ENCODE measurements at regions not wholly inside any gene's neighbourhood (a gene's known extent, or its start where the extent isn't known, plus 50 kb on each side); places are given as distances from the start of the nearest gene placed in this dataset.

DNA sequence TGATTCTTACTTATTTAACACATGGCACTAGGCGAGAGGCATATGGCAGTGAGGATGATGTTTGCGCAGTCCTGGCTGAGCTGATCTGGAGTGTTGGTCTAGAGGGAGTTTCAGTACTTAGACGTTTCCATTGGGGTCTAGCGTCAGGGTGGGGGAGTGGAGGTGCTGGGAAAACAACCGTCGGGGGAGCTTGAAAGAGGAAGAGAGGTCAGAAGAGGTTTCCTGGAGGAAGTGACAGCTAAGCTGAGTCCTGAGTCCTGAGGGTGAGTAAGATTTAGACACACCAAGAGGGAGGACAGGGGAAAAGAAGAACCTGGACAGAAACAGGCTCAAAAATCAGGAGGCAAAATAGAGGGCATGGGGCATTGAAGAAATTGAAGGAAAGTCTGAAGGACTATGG lies 81.4 kb downstream of the ALOX5AP start:
- 90% methylated on average over 6 of the region's 6 CpGs; no CpG with 5 or more reads in 1 of the 2 experiments for WGBS, 2 experiments (ENCODE audit: extremely low coverage in 1 of 2, insufficient coverage in 1 of 2, insufficient read length in 1 of 2, insufficient replicate concordance in 2 of 2, low coverage in 1 of 2, low lambda C conversion rate in 2 of 2, missing lambda C conversion rate in 1 of 2)
- Histone ChIP-seq H3K4ac (replicated peaks; ENCODE audit: insufficient read length, low read depth, low read length) (peak overlapping the region; percentile 14), H2BK20ac (ENCODE audit: low read length) (no peak overlapping the region), H2BK5ac (ENCODE audit: low read depth, low read length) (no peak overlapping the region), H2BK12ac (ENCODE audit: low read depth, low read length) (no peak overlapping the region), H3K4me3 (ENCODE audit: extremely low read depth in 1 of 4, insufficient read depth in 2 of 4, low read depth in 3 of 4, low read length in 4 of 4) (no peak overlapping the region), H3K18ac (ENCODE audit: extremely low read depth, low read length) (no peak overlapping the region), H3K23me2 (ENCODE audit: low read depth, low read length) (no peaks in the 10 kb centered on the region; the same call in 1 of the 2 replicates), H3K36me3 (ENCODE audit: control insufficient read depth in 2 of 4, insufficient read depth in 4 of 4, low read length in 3 of 4) (no peaks in the 10 kb centered on the region), H3K9me3 (ENCODE audit: insufficient read depth in 2 of 2, low read depth in 1 of 2, low read length in 1 of 2) (no peaks in the 10 kb centered on the region), H2AFZ (ENCODE audit: low read length) (no peak overlapping the region), H2BK15ac (ENCODE audit: low read length) (no peak overlapping the region), H3K27me3 (replicated peaks in 1 of 4; ENCODE audit: control insufficient read depth in 3 of 4, extremely low read depth in 1 of 4, insufficient read depth in 3 of 4, low read length in 3 of 4) (no peaks in the 10 kb centered on the region), H3K79me2 (ENCODE audit: control insufficient read depth in 1 of 2, insufficient read depth in 2 of 2, low read length in 2 of 2) (no peaks in the 10 kb centered on the region), H2BK120ac (replicated peaks; ENCODE audit: low read depth, low read length) (no peak overlapping the region), H4K8ac (ENCODE audit: extremely low read depth, insufficient read depth, low read length) (no peak overlapping the region), H3K14ac (ENCODE audit: insufficient read length) (no peak overlapping the region), H4K5ac (ENCODE audit: insufficient read length, low read depth, low read length) (no peak overlapping the region), H3K79me1 (ENCODE audit: low read depth, low read length) (no peaks in the 10 kb centered on the region), H3K27ac (ENCODE audit: low read depth, low read length) (no peak overlapping the region), H2AK5ac (ENCODE audit: low read depth, low read length) (no peak overlapping the region), H4K91ac (replicated peaks; ENCODE audit: insufficient read length, low read length) (no peak overlapping the region), H3K4me1 (replicated peaks in 1 of 4; ENCODE audit: control insufficient read depth in 3 of 4, insufficient read depth in 4 of 4, low read length in 3 of 4) (no peaks in the 10 kb centered on the region), H3K4me2 (ENCODE audit: insufficient read depth in 1 of 2, low read depth in 2 of 2, low read length in 2 of 2) (no peak overlapping the region), H3K9ac (replicated peaks in 1 of 4; ENCODE audit: extremely low read depth in 1 of 4, low read depth in 3 of 4, low read length in 3 of 4) (no peak overlapping the region), H4K20me1 (replicated peaks in 1 of 2; ENCODE audit: control insufficient read depth in 1 of 2, insufficient read depth in 2 of 2, low read length in 2 of 2) (no peaks in the 10 kb centered on the region), H3K56ac (replicated peaks; ENCODE audit: insufficient read length, low read depth, low read length) (no peak overlapping the region), H3K23ac (ENCODE audit: insufficient read length) (no peak overlapping the region)
- DNase-seq (ENCODE audit: low read depth in 1 of 2, low spot score in 2 of 2) = no peak
- no peak for FAIRE-seq
- ChIA-PET POLR2A (ENCODE audit: partially characterized antibody) (no interaction called here), CTCF (ENCODE audit: partially characterized antibody) (interaction anchor here (0.8 to 1.0 kb wide), 2 partner anchors 9 to 16 kb away, joined by 3 read pairs; no protein-coding TSS in a partner anchor)
- TF ChIP-seq EZH2 (IDR thresholded peaks at IDR 0.05; ENCODE audit: low read depth, low read length, severe bottlenecking) = no peak
- no peak for TF ChIP-seq SAP30 (IDR thresholded peaks at IDR 0.05; ENCODE audit: insufficient read depth, insufficient replicate concordance, low read length)
- no peak for TF ChIP-seq POLR2AphosphoS5 (IDR thresholded peaks at IDR 0.05; ENCODE audit: low read depth, low read length)

All from H1 (cell line).